Tibial nerve (tissue), 4 donors: ENCODE measurements at regions not wholly inside any gene's neighbourhood (a gene's known extent, or its start where the extent isn't known, plus 50 kb on each side); places are given as distances from the start of the nearest gene placed in this dataset.
"Not testable (repeated sequence)": the region's sequence is repeated elsewhere in the genome, so short reads cannot be mapped to it uniquely, and the experiment has no call there.

Experiments
- DNase-seq, 2 donors: peaks; one replicate each; pipeline ENCODE4 v3.0.0-alpha.2; 2019; ENCODE audit warnings: low spot score in 2 of 2
- H3K27ac ChIP-seq, 4 donors: fragments of 200-600 bp; sonication (generic) in 3 of 4; one replicate each; pipeline ENCODE4 v1.5.1; 2017 to 2019; ENCODE audit warnings: mild to moderate bottlenecking in 1 of 4
- H3K27me3 ChIP-seq, 2 donors: fragments of 200-600 bp; sonication (generic) in 1 of 2; one replicate each; pipeline versions ENCODE4 v1.5.1 to v1.6.0; 2017 to 2019
- H3K36me3 ChIP-seq, 3 donors: fragments of 200-600 bp; sonication (generic); one replicate each; pipeline ENCODE4 v1.5.1; 2018 to 2019
- H3K4me1 ChIP-seq, 4 donors: fragments of 200-600 bp; sonication (generic) in 3 of 4; one replicate each; pipeline ENCODE4 v1.5.1; 2017 to 2019
- H3K4me3 ChIP-seq, 4 donors: fragments of 200-600 bp; sonication (generic) in 3 of 4; one replicate each; pipeline ENCODE4 v1.5.1; 2017 to 2019; ENCODE audit warnings: mild to moderate bottlenecking in 1 of 4, moderate library complexity in 1 of 4
- H3K9me3 ChIP-seq, 4 donors: fragments of 200-600 bp; sonication (generic) in 3 of 4; one replicate each; pipeline ENCODE4 v1.5.1; 2017 to 2019
- CTCF ChIP-seq, 5 experiments: fragments of 200-600 bp in 3 of 5; fragments of 450-650 bp in 2 of 5; sonication (generic) in 3 of 5; IDR thresholded peaks; one replicate each; pipeline ENCODE4 v1.5.1; 2016 to 2019; ENCODE audit warnings: antibody characterized with exemption in 5 of 5, mild to moderate bottlenecking in 3 of 5, moderate library complexity in 2 of 5
- EP300 ChIP-seq, 2 donors: sonication (generic); formaldehyde crosslinking; IDR thresholded peaks; one replicate each; pipeline ENCODE4 v1.6.1; 2017; ENCODE audit warnings: antibody characterized with exemption in 2 of 2, mild to moderate bottlenecking in 1 of 2
- POLR2A ChIP-seq, 2 donors: fragments of 450-650 bp; IDR thresholded peaks; one replicate each; pipeline ENCODE4 v1.6.1; 2017; ENCODE audit warnings: antibody characterized with exemption in 2 of 2, mild to moderate bottlenecking in 2 of 2, moderate library complexity in 2 of 2
- WGBS, 2 donors: methylation state at CpG; one replicate each; pipeline ENCODE4 v1.1.5; 2018; 5-methylcytosine and 5-hydroxymethylcytosine counted together

DNA sequence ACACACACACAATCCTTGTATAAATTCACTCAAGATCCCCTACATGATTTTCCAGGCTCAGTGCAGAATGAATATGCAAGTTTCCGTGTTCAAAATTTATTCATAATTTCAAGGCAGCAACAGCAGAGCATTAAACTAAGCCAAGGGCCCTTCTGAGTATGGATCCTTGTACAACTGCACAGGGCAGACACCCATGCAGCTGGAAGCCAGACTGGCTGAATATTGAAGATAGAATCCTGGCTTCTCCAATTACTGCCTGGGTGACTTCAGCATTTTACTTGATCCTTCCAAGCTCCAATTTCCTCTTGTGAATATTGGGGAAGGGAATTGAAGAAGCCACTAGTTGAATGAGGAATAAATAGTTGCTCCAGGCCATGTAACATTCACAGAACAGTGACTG, 267.9 kb upstream of the REG3G start:
- no peak for TF ChIP-seq POLR2A (IDR thresholded peaks at IDR 0.05)
- TF ChIP-seq EP300 (IDR thresholded peaks at IDR 0.05) = no peak
- no peak for TF ChIP-seq CTCF (IDR thresholded peaks at IDR 0.05)
- WGBS, 2 donors = 78 to 81% methylated on average over 1 of the region's 1 CpG
- Histone ChIP-seq H3K27me3 (no peaks in the 10 kb centered on the region), H3K36me3 (no peaks in the 10 kb centered on the region), H3K4me1 (no peaks in the 10 kb centered on the region), H3K9me3 (peaks cover 0 to 26% (median 0%) of the 10 kb centered on the region in 4 donors), H3K27ac (no peak overlapping the region), H3K4me3 (no peak overlapping the region)
- no peak for DNase-seq

DNA sequence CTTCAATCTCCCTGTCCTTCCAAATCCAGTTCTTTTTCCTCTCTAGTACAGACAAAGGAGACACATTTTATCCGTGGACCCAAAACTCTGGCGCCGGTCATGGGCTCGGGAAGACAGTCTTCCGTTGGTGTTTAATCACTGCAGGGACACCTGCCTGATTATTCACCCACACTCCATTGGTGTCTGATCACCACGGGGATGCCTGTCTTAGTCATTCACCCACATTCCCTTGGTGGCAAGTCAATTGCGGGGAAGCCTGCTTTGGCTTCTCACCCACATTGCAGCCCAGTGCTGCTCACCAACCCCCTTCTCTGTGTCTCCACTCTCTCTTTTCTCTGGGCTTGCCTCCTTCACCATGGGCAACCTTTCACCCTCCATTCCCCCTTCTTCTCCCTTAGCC, 266.7 kb upstream of the REG3G start:
- H3K4me3 ChIP-seq, H3K27ac ChIP-seq, H3K4me1 ChIP-seq, DNase-seq, H3K27me3 ChIP-seq, H3K36me3 ChIP-seq: not testable (repeated sequence)
- 93 to 96% methylated on average over 7 of the region's 7 CpGs for WGBS, 2 donors
- peaks cover 0 to 26% (median 0%) of the 10 kb centered on the region in 4 donors for H3K9me3 ChIP-seq

DNA sequence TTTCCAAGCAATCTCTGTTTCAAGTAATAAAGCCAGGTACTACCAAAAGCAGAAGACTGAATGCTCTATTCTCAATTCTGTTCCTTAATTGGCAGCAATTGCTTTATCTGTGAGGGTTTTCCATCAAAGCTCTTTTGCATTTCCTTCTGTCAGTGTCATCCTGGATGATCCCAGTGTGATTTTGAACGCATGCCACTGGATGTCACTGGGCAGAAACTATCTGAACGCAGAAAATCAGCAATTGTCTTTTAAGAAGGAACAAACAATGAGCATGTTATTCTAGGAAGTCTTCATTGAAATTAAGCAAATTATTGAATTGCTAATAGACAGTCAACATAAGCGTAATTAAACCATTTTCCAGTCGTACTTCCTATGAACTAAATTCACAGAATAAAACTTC, 259.0 kb upstream of the REG3G start:
- Histone ChIP-seq H3K27me3 (no peaks in the 10 kb centered on the region), H3K9me3 (peaks cover 0 to 12% (median 0%) of the 10 kb centered on the region in 4 donors), H3K4me3 (no peak overlapping the region), H3K4me1 (no peaks in the 10 kb centered on the region), H3K36me3 (no peaks in the 10 kb centered on the region), H3K27ac (no peak overlapping the region)
- 60 to 64% methylated on average over 4 of the region's 4 CpGs for WGBS, 2 donors
- DNase-seq = no peak
- no peak for TF ChIP-seq POLR2A (IDR thresholded peaks at IDR 0.05)
- no peak for TF ChIP-seq EP300 (IDR thresholded peaks at IDR 0.05)
- no peak for TF ChIP-seq CTCF (IDR thresholded peaks at IDR 0.05)

GRCh38 chr2:78768016-78768415, 257.5 kb upstream of the REG3G start:
- Histone ChIP-seq H3K36me3 (no peaks in the 10 kb centered on the region), H3K9me3 (no peaks in the 10 kb centered on the region), H3K4me1 (no peaks in the 10 kb centered on the region), H3K4me3 (no peak overlapping the region), H3K27me3 (no peaks in the 10 kb centered on the region), H3K27ac (no peak overlapping the region)
- 29% methylated on average over 1 of the region's 1 CpG for WGBS, 2 donors
- no peak for TF ChIP-seq EP300 (IDR thresholded peaks at IDR 0.05)
- no peak for TF ChIP-seq CTCF (IDR thresholded peaks at IDR 0.05)
- no peak for DNase-seq

DNA sequence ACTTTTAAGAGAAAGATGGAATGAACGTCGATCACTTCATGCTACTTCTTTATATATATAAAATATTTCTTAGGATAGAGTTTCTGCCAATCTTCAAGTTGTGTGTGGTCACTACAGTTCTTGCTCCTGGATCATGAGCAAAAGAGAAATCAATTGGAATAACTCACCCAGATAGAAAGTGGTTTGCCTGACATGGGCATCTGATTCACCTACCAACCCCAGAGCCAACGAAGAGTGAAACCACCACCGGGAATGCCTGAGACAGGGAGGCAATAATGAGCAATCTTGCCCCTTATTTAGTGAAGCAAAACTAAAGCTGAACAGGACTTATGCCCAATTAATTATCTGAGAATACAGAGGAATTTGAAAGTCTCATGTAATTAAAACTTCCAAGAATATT, 250.2 kb upstream of the REG3G start:
- no peak overlapping the region for H3K27ac ChIP-seq
- H3K36me3 ChIP-seq = no peaks in the 10 kb centered on the region
- H3K9me3 ChIP-seq = peaks cover 0 to 7% (median 0%) of the 10 kb centered on the region in 4 donors
- DNase-seq = no peak
- no peak for TF ChIP-seq CTCF (IDR thresholded peaks at IDR 0.05)
- no peak for TF ChIP-seq EP300 (IDR thresholded peaks at IDR 0.05)
- TF ChIP-seq POLR2A (IDR thresholded peaks at IDR 0.05) = no peak
- H3K4me3 ChIP-seq = no peak overlapping the region
- no peaks in the 10 kb centered on the region for H3K27me3 ChIP-seq
- 91 to 95% methylated on average over 4 of the region's 4 CpGs for WGBS, 2 donors
- no peaks in the 10 kb centered on the region for H3K4me1 ChIP-seq
